ENCODE measurements at regions not wholly inside any gene's neighbourhood (a gene's known extent, or its start where the extent isn't known, plus 50 kb on each side); places are given as distances from the start of the nearest gene placed in this dataset.

GRCh38 chr3:176807938-176808337 lies 389.3 kb downstream of the TBL1XR1 start:
- no peak for DNase-seq
- Mint-ChIP-seq H3K9me3 (ENCODE audit: unreplicated experiment) (no peaks in the 10 kb centered on the region), H3K27ac (ENCODE audit: unreplicated experiment) (no peak overlapping the region), H3K36me3 (ENCODE audit: unreplicated experiment) (no peaks in the 10 kb centered on the region), H3K4me3 (ENCODE audit: unreplicated experiment) (no peak overlapping the region), H3K27me3 (ENCODE audit: unreplicated experiment) (peaks cover 2% of the 10 kb centered on the region), H3K4me1 (ENCODE audit: low read depth, unreplicated experiment) (no peaks in the 10 kb centered on the region)
- TF ChIP-seq CTCF (IDR thresholded peaks at IDR 0.05; ENCODE audit: partially characterized antibody, unreplicated experiment): no peak

- Mint-ChIP-seq H3K36me3 (ENCODE audit: unreplicated experiment) (no peaks in the 10 kb centered on the region), H3K4me1 (ENCODE audit: low read depth, unreplicated experiment) (no peaks in the 10 kb centered on the region), H3K4me3 (ENCODE audit: unreplicated experiment) (no peak overlapping the region)
Measured at GRCh38 chr3:176799675-176800074, 397.6 kb downstream of the TBL1XR1 start.

GRCh38 chr3:176798680-176799079 lies 398.6 kb downstream of the TBL1XR1 start:
- no peaks in the 10 kb centered on the region for H3K9me3 Mint-ChIP-seq (ENCODE audit: unreplicated experiment)
- no peak for TF ChIP-seq CTCF (IDR thresholded peaks at IDR 0.05; ENCODE audit: partially characterized antibody, unreplicated experiment)
- no peaks in the 10 kb centered on the region for H3K4me1 Mint-ChIP-seq (ENCODE audit: low read depth, unreplicated experiment)
- H3K27ac Mint-ChIP-seq (ENCODE audit: unreplicated experiment): no peak overlapping the region
- H3K36me3 Mint-ChIP-seq (ENCODE audit: unreplicated experiment): no peaks in the 10 kb centered on the region
- no peak overlapping the region for H3K4me3 Mint-ChIP-seq (ENCODE audit: unreplicated experiment)
- no peaks in the 10 kb centered on the region for H3K27me3 Mint-ChIP-seq (ENCODE audit: unreplicated experiment)
- no peak for DNase-seq

More at GRCh38 chr3:176799675-176800074, 397.6 kb downstream of the TBL1XR1 start:
- TF ChIP-seq CTCF (IDR thresholded peaks at IDR 0.05; ENCODE audit: partially characterized antibody, unreplicated experiment): no peak
- DNase-seq: no peak
- H3K27ac Mint-ChIP-seq (ENCODE audit: unreplicated experiment): no peak overlapping the region
- no peaks in the 10 kb centered on the region for H3K9me3 Mint-ChIP-seq (ENCODE audit: unreplicated experiment)
- no peaks in the 10 kb centered on the region for H3K27me3 Mint-ChIP-seq (ENCODE audit: unreplicated experiment)

GRCh38 chr3:176796371-176796770 lies 400.9 kb downstream of the TBL1XR1 start:
- H3K27me3 Mint-ChIP-seq (ENCODE audit: unreplicated experiment): no peaks in the 10 kb centered on the region
- H3K9me3 Mint-ChIP-seq (ENCODE audit: unreplicated experiment): no peaks in the 10 kb centered on the region
- DNase-seq: no peak
- no peak overlapping the region for H3K4me3 Mint-ChIP-seq (ENCODE audit: unreplicated experiment)
- no peaks in the 10 kb centered on the region for H3K36me3 Mint-ChIP-seq (ENCODE audit: unreplicated experiment)
- no peak overlapping the region for H3K27ac Mint-ChIP-seq (ENCODE audit: unreplicated experiment)
- no peak for TF ChIP-seq CTCF (IDR thresholded peaks at IDR 0.05; ENCODE audit: partially characterized antibody, unreplicated experiment)
- H3K4me1 Mint-ChIP-seq (ENCODE audit: low read depth, unreplicated experiment): no peaks in the 10 kb centered on the region

- Mint-ChIP-seq H3K36me3 (ENCODE audit: unreplicated experiment) (no peaks in the 10 kb centered on the region), H3K27ac (ENCODE audit: unreplicated experiment) (no peak overlapping the region), H3K27me3 (ENCODE audit: unreplicated experiment) (no peaks in the 10 kb centered on the region), H3K9me3 (ENCODE audit: unreplicated experiment) (no peaks in the 10 kb centered on the region), H3K4me3 (ENCODE audit: unreplicated experiment) (no peak overlapping the region), H3K4me1 (ENCODE audit: low read depth, unreplicated experiment) (no peaks in the 10 kb centered on the region)
- no peak for TF ChIP-seq CTCF (IDR thresholded peaks at IDR 0.05; ENCODE audit: partially characterized antibody, unreplicated experiment)
- DNase-seq: no peak
Measured at GRCh38 chr3:176795891-176796290, 401.4 kb downstream of the TBL1XR1 start.

All from glutamatergic neuron (in vitro differentiated cells).